Fibroblast of lung (primary cell): ENCODE measurements at regions not wholly inside any gene's neighbourhood (a gene's known extent, or its start where the extent isn't known, plus 50 kb on each side); places are given as distances from the start of the nearest gene placed in this dataset.
A peak's percentile ranks its signal among the peaks of the same experiment; 100 is the strongest.

ENCODE experiments used
- DNase-seq, 2 donors: peaks; one replicate each; pipeline versions ENCODE4 v3.0.0 to v3.0.0-alpha.2; 2010; ENCODE audit warnings: low read depth in 2 of 2
- H2AFZ ChIP-seq: 2 replicates; pipeline ENCODE4 v1.5.1; 2012; ENCODE audit warnings: low read length, control low read depth, inconsistent platforms
- H3K27ac ChIP-seq: 2 replicates; pipeline ENCODE4 v1.5.1; 2011; ENCODE audit warnings: low read length, control low read depth; ENCODE audit not compliant: insufficient read depth
- H3K27me3 ChIP-seq: 2 replicates; pipeline ENCODE4 v1.5.1; 2011; ENCODE audit warnings: mild to moderate bottlenecking, low read length; ENCODE audit not compliant: control insufficient read depth, insufficient read depth
- H3K36me3 ChIP-seq: 2 replicates; pipeline ENCODE4 v1.5.1; 2011; ENCODE audit warnings: low read length; ENCODE audit not compliant: control insufficient read depth, insufficient read depth
- H3K4me1 ChIP-seq: 2 replicates; pipeline ENCODE4 v1.5.1; 2011; ENCODE audit warnings: low read length; ENCODE audit not compliant: control insufficient read depth, insufficient read depth; ENCODE audit errors: extremely low read depth
- H3K4me2 ChIP-seq: 2 replicates; pipeline ENCODE4 v1.5.1; 2011; ENCODE audit warnings: low read length, control low read depth; ENCODE audit not compliant: insufficient read depth; ENCODE audit errors: extremely low read depth
- H3K4me3 ChIP-seq, 4 experiments: fragments of 200-600 bp in 1 of 4; sonication (generic) in 1 of 4; replicated peaks in 1 of 4; 2 replicates each; pipeline ENCODE4 v1.5.1; 2011 to 2016; ENCODE audit warnings: low read length in 4 of 4, low read depth in 3 of 4, mild to moderate bottlenecking in 3 of 4, control low read depth in 2 of 4, inconsistent platforms in 1 of 4, mixed read lengths in 1 of 4; ENCODE audit not compliant: insufficient read depth in 1 of 4; ENCODE audit errors: control extremely low read depth in 1 of 4
- H3K79me2 ChIP-seq: 2 replicates; pipeline ENCODE4 v1.5.1; 2012; ENCODE audit warnings: mild to moderate bottlenecking, low read length, inconsistent platforms; ENCODE audit not compliant: control insufficient read depth, insufficient read depth
- H3K9ac ChIP-seq: 2 replicates; pipeline ENCODE4 v1.5.1; 2011; ENCODE audit warnings: mild to moderate bottlenecking, low read length, control low read depth; ENCODE audit not compliant: insufficient read depth
- H3K9me3 ChIP-seq: 2 replicates; pipeline ENCODE4 v1.5.1; 2012; ENCODE audit warnings: low read depth, low read length; ENCODE audit not compliant: control insufficient read depth, insufficient read depth
- H4K20me1 ChIP-seq: 2 replicates; pipeline ENCODE4 v1.5.1; 2011; ENCODE audit warnings: low read length; ENCODE audit not compliant: control insufficient read depth, insufficient read depth; ENCODE audit errors: extremely low read depth
- CTCF ChIP-seq, 2 donors: IDR thresholded peaks in 1 of 2; conservative IDR thresholded peaks in 1 of 2; 1 replicate in 1 of 2; 2 replicates in 1 of 2; pipeline ENCODE4 v1.5.1; 2011 to 2012; ENCODE audit warnings: low read length in 2 of 2, control low read depth in 1 of 2, inconsistent platforms in 1 of 2, low read depth in 1 of 2, mild to moderate bottlenecking in 1 of 2
- EZH2 ChIP-seq: IDR thresholded peaks from 2 replicates; pipeline ENCODE4 v1.5.1; 2012; ENCODE audit warnings: low read length, control low read depth, mild to moderate bottlenecking; ENCODE audit errors: missing control alignments

GRCh38 chr1:172929006-172929405, 121.7 kb downstream of the TNFSF18 start:
- H3K27ac ChIP-seq: peak overlapping the region; percentile 69
- TF ChIP-seq EZH2 (no peak), CTCF (conservative IDR thresholded peaks at IDR 0.05 in 1 of 2, IDR thresholded peaks at IDR 0.05 in 1 of 2; ENCODE audit: low read depth in 1 of 2, low read length in 2 of 2) (no peak)
- no peaks in the 10 kb centered on the region for H3K9me3 ChIP-seq
- H3K4me3 ChIP-seq: no peak overlapping the region
- H3K27me3 ChIP-seq: no peaks in the 10 kb centered on the region
- H3K4me1 ChIP-seq: peaks cover 23% of the 10 kb centered on the region
- H3K36me3 ChIP-seq: no peaks in the 10 kb centered on the region
- H3K4me2 ChIP-seq: peak overlapping the region; percentile 56
- H3K79me2 ChIP-seq: no peaks in the 10 kb centered on the region
- H4K20me1 ChIP-seq: no peaks in the 10 kb centered on the region
- DNase-seq: peak; percentile 70 to 73
- H2AFZ ChIP-seq: no peak overlapping the region
- no peak overlapping the region for H3K9ac ChIP-seq

- Histone ChIP-seq H3K27ac (no peak overlapping the region), H3K4me3 (no peak overlapping the region), H3K9me3 (no peaks in the 10 kb centered on the region), H4K20me1 (no peaks in the 10 kb centered on the region), H3K79me2 (no peaks in the 10 kb centered on the region), H3K27me3 (no peaks in the 10 kb centered on the region), H2AFZ (no peak overlapping the region), H3K4me1 (peaks cover 30% of the 10 kb centered on the region), H3K9ac (no peak overlapping the region), H3K36me3 (no peaks in the 10 kb centered on the region), H3K4me2 (no peak overlapping the region)
- TF ChIP-seq EZH2: no peak
- TF ChIP-seq CTCF (conservative IDR thresholded peaks at IDR 0.05 in 1 of 2, IDR thresholded peaks at IDR 0.05 in 1 of 2; ENCODE audit: low read depth in 1 of 2, low read length in 2 of 2): no peak
- no peak for DNase-seq
These were observed 120.6 kb downstream of the TNFSF18 start for GRCh38 chr1:172930142-172930541.

- Histone ChIP-seq H4K20me1 (no peaks in the 10 kb centered on the region), H3K4me1 (peaks cover 30% of the 10 kb centered on the region), H3K79me2 (no peaks in the 10 kb centered on the region), H3K4me2 (no peak overlapping the region), H3K27me3 (no peaks in the 10 kb centered on the region), H3K4me3 (no peak overlapping the region), H2AFZ (no peak overlapping the region), H3K36me3 (no peaks in the 10 kb centered on the region), H3K27ac (no peak overlapping the region), H3K9me3 (no peaks in the 10 kb centered on the region), H3K9ac (no peak overlapping the region)
- DNase-seq: no peak
- TF ChIP-seq CTCF (conservative IDR thresholded peaks at IDR 0.05 in 1 of 2, IDR thresholded peaks at IDR 0.05 in 1 of 2; ENCODE audit: low read depth in 1 of 2, low read length in 2 of 2): no peak
- TF ChIP-seq EZH2: no peak
These were observed 119.4 kb downstream of the TNFSF18 start for GRCh38 chr1:172931340-172931739.
